Psoas muscle (tissue), 7 donors: ENCODE measurements at regions not wholly inside any gene's neighbourhood (a gene's known extent, or its start where the extent isn't known, plus 50 kb on each side); places are given as distances from the start of the nearest gene placed in this dataset.

Source experiments
- ATAC-seq, 4 donors: fragments of 200-7000 bp; cut with Tn5 transposase; one replicate each; pipeline ENCODE4 v1.9.1; 2020; ENCODE audit warnings: moderate library complexity in 3 of 4, mild to moderate bottlenecking in 2 of 4
- DNase-seq, 2 donors: peaks; one replicate each; pipeline ENCODE4 v3.0.0-alpha.2; 2020
- H3K27ac ChIP-seq: fragments of 200-600 bp; one replicate; pipeline ENCODE4 v1.8.0; 2022
- H3K27me3 ChIP-seq, 3 donors: fragments of 200-600 bp in 1 of 3; one replicate each; pipeline versions ENCODE4 v1.6.1 to v1.8.0; 2013 to 2022; ENCODE audit warnings: low read length in 2 of 3, mild to moderate bottlenecking in 2 of 3, moderate library complexity in 1 of 3; ENCODE audit not compliant: insufficient read depth in 3 of 3
- H3K36me3 ChIP-seq, 2 donors: fragments of 200-600 bp in 1 of 2; one replicate each; pipeline versions ENCODE4 v1.6.1 to v1.8.0; 2013 to 2022; ENCODE audit warnings: low read depth in 1 of 2, mild to moderate bottlenecking in 1 of 2, moderate library complexity in 1 of 2; ENCODE audit not compliant: insufficient read depth in 1 of 2
- H3K4me1 ChIP-seq: fragments of 200-600 bp; one replicate; pipeline ENCODE4 v1.8.0; 2022
- H3K4me3 ChIP-seq: fragments of 200-600 bp; one replicate; pipeline ENCODE4 v1.8.0; 2022; ENCODE audit warnings: mild to moderate bottlenecking
- H3K9me3 ChIP-seq: fragments of 200-600 bp; one replicate; pipeline ENCODE4 v1.8.0; 2022
- CTCF ChIP-seq: fragments of 200-600 bp; IDR thresholded peaks from one replicate; pipeline ENCODE4 v1.8.0; 2022; ENCODE audit warnings: antibody characterized with exemption
- WGBS, 3 donors: extraction: QIAGEN DNeasy Blood & Tissue Kit; methylation state at CpG; one replicate each; pipeline versions ENCODE4 v1.1.6 to v1.1.7; 2013; 5-methylcytosine and 5-hydroxymethylcytosine counted together
- intact Hi-C, 2 donors: fragments of 100-400 bp; cut with DNase I; formaldehyde crosslinking; loops; one replicate each; pipeline versions ENCODE4 v1.11.0 to v1.14.2; 2022
- donor health status: healthy with polysubstance abuse.
- donor health status: DM: no; HTN: no; CAD: no; lungs with moderate emphysema.
- donor health status: Bipolar disorder and iron deficiency.
- donor health status: healthy.
- donor health status: DM: yes; HTN: yes; CAD: no.
- donor health status: DM: no; HTN: no; CAD: no.
- donor health status: DM: yes; HTN: yes; CAD: no.

GRCh38 chr3:61354604-61355003, 103.4 kb upstream of the FHIT start:
- intact Hi-C loops = no loop called here
- no peak for TF ChIP-seq CTCF
- WGBS, 3 donors = 68 to 74% (median 72%) methylated on average over 5 of the region's 5 CpGs
- ATAC-seq = no peak
- no peak for DNase-seq
- Histone ChIP-seq H3K4me1 (peaks cover 4% of the 10 kb centered on the region), H3K9me3 (no peaks in the 10 kb centered on the region), H3K36me3 (no peaks in the 10 kb centered on the region), H3K27ac (no peak overlapping the region), H3K4me3 (no peak overlapping the region), H3K27me3 (no peaks in the 10 kb centered on the region)

- no peak overlapping the region for H3K27ac ChIP-seq
- 78 to 83% (median 78%) methylated on average over 1 of the region's 1 CpG for WGBS, 3 donors
- intact Hi-C loops = no loop called here
- no peaks in the 10 kb centered on the region for H3K36me3 ChIP-seq
- TF ChIP-seq CTCF = no peak
- ATAC-seq (no peak), DNase-seq (no peak)
- no peaks in the 10 kb centered on the region for H3K27me3 ChIP-seq
- H3K9me3 ChIP-seq = no peaks in the 10 kb centered on the region
- H3K4me3 ChIP-seq = no peak overlapping the region
- peaks cover 4% of the 10 kb centered on the region for H3K4me1 ChIP-seq
Observed at GRCh38 chr3:61356685-61357084, 105.4 kb upstream of the FHIT start.

- no peak overlapping the region for H3K4me3 ChIP-seq
- no peak for DNase-seq
- intact Hi-C loops = no loop called here
- H3K27ac ChIP-seq = no peak overlapping the region
- H3K36me3 ChIP-seq = no peaks in the 10 kb centered on the region
- TF ChIP-seq CTCF = no peak
- H3K27me3 ChIP-seq = no peaks in the 10 kb centered on the region
- ATAC-seq = no peak
- peaks cover 4% of the 10 kb centered on the region for H3K4me1 ChIP-seq
- WGBS, 3 donors = 21 to 35% (median 30%) methylated on average over 1 of the region's 1 CpG
- no peaks in the 10 kb centered on the region for H3K9me3 ChIP-seq
Observed at GRCh38 chr3:61357902-61358301, 106.7 kb upstream of the FHIT start.

- DNase-seq (peak; percentile 47 to 77), ATAC-seq (peak in 3 of 4 donors; percentile 47 to 71 (median 58))
- Histone ChIP-seq H3K4me1 (peaks cover 4% of the 10 kb centered on the region), H3K36me3 (no peaks in the 10 kb centered on the region), H3K4me3 (no peak overlapping the region), H3K9me3 (no peaks in the 10 kb centered on the region), H3K27ac (no peak overlapping the region), H3K27me3 (no peaks in the 10 kb centered on the region)
- TF ChIP-seq CTCF = no peak
- intact Hi-C loops = no loop called here
- 2 to 7% (median 5%) methylated on average over 2 of the region's 2 CpGs for WGBS, 3 donors
Observed at GRCh38 chr3:61358364-61358763, 107.1 kb upstream of the FHIT start.

- TF ChIP-seq CTCF = no peak
- Histone ChIP-seq H3K27me3 (no peaks in the 10 kb centered on the region), H3K36me3 (no peaks in the 10 kb centered on the region), H3K27ac (no peak overlapping the region), H3K4me3 (no peak overlapping the region), H3K9me3 (no peaks in the 10 kb centered on the region), H3K4me1 (peaks cover 4% of the 10 kb centered on the region)
- ATAC-seq = no peak
- intact Hi-C loops = no loop called here
- WGBS, 3 donors = 28 to 49% (median 29%) methylated on average over 3 of the region's 3 CpGs
- DNase-seq = no peak
Observed at GRCh38 chr3:61360297-61360965, 109.2 kb upstream of the FHIT start.
